ENCODE measurements at regions not wholly inside any gene's neighbourhood (a gene's known extent, or its start where the extent isn't known, plus 50 kb on each side); places are given as distances from the start of the nearest gene placed in this dataset.

DNA sequence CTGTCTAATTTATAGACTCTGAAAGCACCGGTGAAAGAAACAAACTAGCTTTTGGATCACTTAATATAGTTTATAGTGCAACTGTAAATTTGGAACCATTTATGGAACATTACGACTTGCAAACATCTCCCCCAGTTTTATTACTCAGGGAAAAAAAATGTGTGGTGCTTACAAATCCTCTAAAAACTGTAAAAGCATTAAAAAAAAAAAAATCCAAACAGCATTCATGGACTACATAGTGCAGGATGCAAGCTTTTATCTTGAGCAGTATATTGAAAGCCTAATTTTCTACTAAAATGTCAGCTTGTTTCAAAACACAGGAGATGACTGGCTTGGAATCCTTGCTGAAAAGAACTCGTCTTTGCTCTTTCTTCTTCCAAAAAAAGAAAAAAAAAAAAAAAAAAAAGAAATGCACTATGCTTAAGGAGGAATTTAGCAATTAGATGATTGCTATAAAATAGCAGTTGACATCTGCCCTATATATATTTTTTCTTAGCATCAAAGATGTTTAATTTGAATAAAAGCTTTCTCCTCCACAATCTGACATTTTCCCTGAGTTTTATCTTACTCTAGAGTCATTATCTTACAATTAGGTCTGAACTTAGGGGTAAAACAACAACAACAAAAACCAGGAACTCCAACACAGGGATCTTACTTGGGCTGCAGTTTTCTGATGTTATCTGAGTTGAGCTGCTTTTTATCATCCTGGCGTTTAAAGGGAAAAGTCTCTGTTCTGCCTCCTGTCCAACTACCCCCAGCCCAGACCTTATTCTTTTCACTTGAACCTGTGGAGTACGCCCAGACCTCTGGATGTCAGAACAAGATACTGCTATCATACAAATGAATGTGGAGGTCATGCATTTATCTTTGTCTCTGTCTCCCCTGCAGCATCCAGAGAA is 62.6 kb upstream of the PDZRN3 start:
- Histone ChIP-seq H3K9ac (ENCODE audit: control insufficient read depth, extremely low read depth, insufficient read depth, low read length) (no peak overlapping the region), H3K4me1 (ENCODE audit: control insufficient read depth, extremely low read depth, insufficient read depth, low read length) (no peaks in the 10 kb centered on the region), H3K27ac (ENCODE audit: control insufficient read depth, insufficient read depth, low read length) (no peak overlapping the region), H3K79me2 (ENCODE audit: control insufficient read depth, insufficient read depth, low read length) (no peaks in the 10 kb centered on the region), H4K20me1 (ENCODE audit: control insufficient read depth, extremely low read depth, insufficient read depth, low read length) (no peaks in the 10 kb centered on the region), H3K9me3 (ENCODE audit: control insufficient read depth, low read depth, low read length) (no peaks in the 10 kb centered on the region), H3K4me2 (ENCODE audit: control insufficient read depth, extremely low read depth, insufficient read depth, low read depth, low read length) (no peak overlapping the region), H3K36me3 (ENCODE audit: control insufficient read depth in 2 of 2, extremely low read depth in 1 of 2, insufficient read depth in 2 of 2, low read length in 2 of 2) (no peaks in the 10 kb centered on the region), H2AFZ (ENCODE audit: control insufficient read depth, low read length) (no peak overlapping the region), H3K4me3 (ENCODE audit: control insufficient read depth in 2 of 3, extremely low read depth in 1 of 3, insufficient read depth in 2 of 3, low read depth in 1 of 3, low read length in 3 of 3) (no peak overlapping the region), H3K9me1 (ENCODE audit: control insufficient read depth, extremely low read depth, insufficient read depth, low read length) (no peaks in the 10 kb centered on the region), H3K27me3 (ENCODE audit: control insufficient read depth, extremely low read depth, insufficient read depth, low read length) (no peaks in the 10 kb centered on the region)
- FAIRE-seq (no peak), DNase-seq (ENCODE audit: low read depth, low spot score) (no peak)
- dilution Hi-C loops (cut with MboI; ENCODE audit: extremely low pct_ligation_motif_present, low sequenced_read_pairs), result no loop called here
- no peak for TF ChIP-seq CTCF (optimal IDR thresholded peaks at IDR 0.05 in 1 of 3, IDR thresholded peaks at IDR 0.05 in 1 of 3, conservative IDR thresholded peaks at IDR 0.05 in 1 of 3; ENCODE audit: extremely low read depth in 1 of 3, insufficient read depth in 2 of 3, low read length in 3 of 3)
- TF ChIP-seq EZH2 (IDR thresholded peaks at IDR 0.05; ENCODE audit: low read length), result no peak

DNA sequence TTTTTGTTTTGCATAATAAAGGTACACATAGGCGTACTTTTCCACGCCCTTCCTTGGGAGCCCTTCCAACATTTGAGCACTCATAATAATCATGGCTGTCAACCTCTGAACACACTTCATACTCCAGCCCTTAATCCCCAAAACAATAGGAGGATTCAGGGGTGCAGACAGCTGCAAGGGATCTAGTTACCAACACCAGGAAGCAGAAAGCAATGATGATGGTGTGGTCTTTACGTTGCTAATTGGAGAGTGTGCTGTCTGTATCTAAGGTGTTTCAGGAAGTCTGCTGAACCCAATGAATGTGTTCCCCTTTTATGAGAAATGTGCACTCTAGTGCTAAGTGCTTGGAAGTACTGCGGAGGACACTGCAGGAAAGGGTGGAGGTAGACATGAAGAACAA is 60.3 kb upstream of the PDZRN3 start:
- Histone ChIP-seq H4K20me1 (ENCODE audit: control insufficient read depth, extremely low read depth, insufficient read depth, low read length) (no peaks in the 10 kb centered on the region), H3K4me2 (ENCODE audit: control insufficient read depth, extremely low read depth, insufficient read depth, low read depth, low read length) (no peak overlapping the region), H3K79me2 (ENCODE audit: control insufficient read depth, insufficient read depth, low read length) (no peaks in the 10 kb centered on the region), H3K27ac (ENCODE audit: control insufficient read depth, insufficient read depth, low read length) (no peak overlapping the region), H3K9ac (ENCODE audit: control insufficient read depth, extremely low read depth, insufficient read depth, low read length) (no peak overlapping the region), H3K4me3 (ENCODE audit: control insufficient read depth in 2 of 3, extremely low read depth in 1 of 3, insufficient read depth in 2 of 3, low read depth in 1 of 3, low read length in 3 of 3) (no peak overlapping the region), H3K4me1 (ENCODE audit: control insufficient read depth, extremely low read depth, insufficient read depth, low read length) (no peaks in the 10 kb centered on the region), H3K27me3 (ENCODE audit: control insufficient read depth, extremely low read depth, insufficient read depth, low read length) (no peaks in the 10 kb centered on the region), H3K9me1 (ENCODE audit: control insufficient read depth, extremely low read depth, insufficient read depth, low read length) (no peaks in the 10 kb centered on the region), H3K9me3 (ENCODE audit: control insufficient read depth, low read depth, low read length) (no peaks in the 10 kb centered on the region), H3K36me3 (ENCODE audit: control insufficient read depth in 2 of 2, extremely low read depth in 1 of 2, insufficient read depth in 2 of 2, low read length in 2 of 2) (no peaks in the 10 kb centered on the region), H2AFZ (ENCODE audit: control insufficient read depth, low read length) (no peak overlapping the region)
- no peak for FAIRE-seq
- TF ChIP-seq CTCF (optimal IDR thresholded peaks at IDR 0.05 in 1 of 3, IDR thresholded peaks at IDR 0.05 in 1 of 3, conservative IDR thresholded peaks at IDR 0.05 in 1 of 3; ENCODE audit: extremely low read depth in 1 of 3, insufficient read depth in 2 of 3, low read length in 3 of 3) (no peak), EZH2 (IDR thresholded peaks at IDR 0.05; ENCODE audit: low read length) (no peak)
- dilution Hi-C loops (cut with MboI; ENCODE audit: extremely low pct_ligation_motif_present, low sequenced_read_pairs), result no loop called here
- no peak for DNase-seq (ENCODE audit: low read depth, low spot score)
